ENCODE measurements at regions not wholly inside any gene's neighbourhood (a gene's known extent, or its start where the extent isn't known, plus 50 kb on each side); places are given as distances from the start of the nearest gene placed in this dataset.
"Not testable (repeated sequence)": the region's sequence is repeated elsewhere in the genome, so short reads cannot be mapped to it uniquely, and the experiment has no call there.

- Mint-ChIP-seq H3K9me3 (ENCODE audit: low read depth) (peaks cover 10% of the 10 kb centered on the region), H3K27ac (no peak overlapping the region), H3K27me3 (no peaks in the 10 kb centered on the region), H3K36me3 (peaks cover 4% of the 10 kb centered on the region), H3K4me1 (ENCODE audit: low read depth) (peaks cover 14% of the 10 kb centered on the region), H3K4me3 (no peak overlapping the region)
These were observed 110.7 kb upstream of the SMLR1 start for GRCh38 chr6:130716466-130716865.

DNA sequence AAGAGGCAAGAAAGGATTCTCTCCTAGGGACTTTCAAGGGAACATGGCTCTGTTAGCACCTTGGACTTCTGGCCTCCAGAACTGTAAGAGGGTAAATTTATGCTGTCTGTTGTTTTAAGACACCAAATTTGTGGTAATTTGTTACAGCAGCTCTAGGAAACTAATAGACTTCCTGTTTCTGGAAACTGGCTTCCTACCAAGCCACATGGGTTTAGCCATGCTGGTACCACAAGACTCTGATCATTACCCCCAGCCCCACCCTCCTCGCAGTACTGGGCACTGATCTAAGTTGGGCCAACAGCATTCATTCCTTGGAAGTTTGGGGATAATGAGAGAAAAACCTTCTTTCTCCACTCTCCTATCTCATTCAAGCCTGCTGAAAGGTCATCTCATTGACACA, 109.5 kb upstream of the SMLR1 start:
- no peak overlapping the region for H3K27ac Mint-ChIP-seq
- peaks cover 4% of the 10 kb centered on the region for H3K36me3 Mint-ChIP-seq
- H3K27me3 Mint-ChIP-seq: no peaks in the 10 kb centered on the region
- peaks cover 14% of the 10 kb centered on the region for H3K4me1 Mint-ChIP-seq (ENCODE audit: low read depth)
- no peak overlapping the region for H3K4me3 Mint-ChIP-seq
- H3K9me3 Mint-ChIP-seq (ENCODE audit: low read depth): peaks cover 10% of the 10 kb centered on the region

GRCh38 chr6:130720076-130720715, 107.0 kb upstream of the SMLR1 start:
- Mint-ChIP-seq H3K27me3 (no peaks in the 10 kb centered on the region), H3K27ac (no peak overlapping the region), H3K36me3 (peaks cover 4% of the 10 kb centered on the region), H3K4me1 (ENCODE audit: low read depth) (peaks cover 25% of the 10 kb centered on the region), H3K9me3 (ENCODE audit: low read depth) (peaks cover 10% of the 10 kb centered on the region), H3K4me3 (no peak overlapping the region)

DNA sequence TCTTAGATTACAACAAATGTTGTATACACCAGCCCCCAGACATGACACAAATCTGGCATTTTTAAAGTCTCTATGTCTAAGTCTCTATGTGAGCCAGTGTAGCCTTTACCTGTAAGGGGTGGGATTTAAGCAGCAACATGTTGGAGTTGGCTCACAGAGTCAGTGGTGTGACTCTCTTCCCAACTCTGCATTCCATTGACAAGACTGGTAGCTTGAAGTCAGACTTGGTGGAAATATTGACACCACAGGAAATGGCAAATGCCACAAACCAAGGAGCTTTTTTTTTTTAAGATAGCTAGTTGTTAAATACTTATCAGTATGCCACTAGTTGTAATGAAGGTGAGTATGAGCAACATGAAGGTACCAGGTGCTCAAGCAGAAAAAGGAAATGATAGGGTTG, 103.1 kb upstream of the SMLR1 start:
- H3K9me3 Mint-ChIP-seq (ENCODE audit: low read depth): peaks cover 5% of the 10 kb centered on the region
- H3K4me1 Mint-ChIP-seq (ENCODE audit: low read depth): peaks cover 11% of the 10 kb centered on the region
- H3K27ac Mint-ChIP-seq: no peak overlapping the region
- H3K4me3 Mint-ChIP-seq: no peak overlapping the region
- peaks cover under 1% of the 10 kb centered on the region for H3K36me3 Mint-ChIP-seq
- no peaks in the 10 kb centered on the region for H3K27me3 Mint-ChIP-seq

DNA sequence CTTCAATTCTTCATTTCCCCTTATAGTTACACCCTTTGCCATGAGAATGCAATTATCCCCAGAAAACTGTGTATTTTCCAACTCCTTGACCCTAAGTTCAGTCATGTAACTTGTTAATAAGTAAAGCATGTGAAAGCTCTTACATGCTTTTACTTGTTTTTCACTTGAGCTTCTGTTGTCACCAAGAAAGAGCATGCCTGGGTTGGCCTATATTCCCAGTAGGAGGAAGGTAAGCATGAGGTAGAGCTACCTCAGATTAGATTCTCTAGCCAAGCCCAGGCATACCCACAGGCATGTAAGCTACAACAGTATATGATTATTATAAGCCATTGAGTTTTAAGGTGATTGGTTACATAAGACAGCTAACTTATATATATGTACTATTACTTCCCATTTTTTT, 101.7 kb upstream of the SMLR1 start:
- Mint-ChIP-seq H3K9me3 (ENCODE audit: low read depth) (no peaks in the 10 kb centered on the region), H3K27ac (no peak overlapping the region), H3K4me3 (no peak overlapping the region), H3K36me3 (no peaks in the 10 kb centered on the region), H3K27me3 (no peaks in the 10 kb centered on the region), H3K4me1 (ENCODE audit: low read depth) (peaks cover 11% of the 10 kb centered on the region)

DNA sequence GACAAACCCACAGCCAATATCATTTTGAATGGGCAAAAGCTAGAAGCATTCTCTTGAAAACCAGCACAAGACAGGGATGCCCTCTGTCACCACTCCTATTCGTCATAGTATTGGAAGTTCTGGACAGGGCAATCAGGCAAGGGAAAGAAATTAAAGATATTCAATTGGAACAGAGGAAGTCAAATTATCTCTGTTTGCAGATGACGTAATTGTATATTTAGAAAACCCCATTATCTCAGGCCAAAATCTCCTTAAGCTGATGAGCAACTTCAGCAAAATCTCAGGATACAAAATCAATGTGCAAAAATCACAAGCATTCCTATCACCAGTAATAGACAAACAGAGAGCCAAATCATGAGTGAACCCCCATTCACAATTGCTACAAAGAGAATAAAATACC, 99.1 kb upstream of the SMLR1 start:
- not testable (repeated sequence) for H3K36me3 Mint-ChIP-seq; H3K27ac Mint-ChIP-seq; H3K9me3 Mint-ChIP-seq (ENCODE audit: low read depth); H3K27me3 Mint-ChIP-seq; H3K4me3 Mint-ChIP-seq
- peaks cover 14% of the 10 kb centered on the region for H3K4me1 Mint-ChIP-seq (ENCODE audit: low read depth)

DNA sequence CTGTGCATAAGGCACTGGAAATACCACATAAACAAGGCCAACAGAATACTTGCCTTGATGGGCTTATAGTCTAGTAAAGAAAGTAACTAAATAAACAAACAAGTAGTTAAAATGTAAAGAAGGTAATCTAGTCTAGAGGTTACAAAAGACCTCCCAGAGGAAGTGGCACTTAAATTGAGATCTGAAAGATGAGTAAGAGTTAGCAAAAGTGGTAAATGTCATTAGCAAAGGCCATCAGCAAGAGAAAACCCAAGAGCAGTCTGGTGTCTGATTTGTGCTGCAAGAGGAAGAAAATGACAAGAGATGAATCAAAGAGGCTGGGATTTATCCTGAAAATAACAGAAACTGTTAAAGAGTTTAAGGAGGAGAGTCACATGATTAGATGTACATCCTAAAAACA, 96.6 kb upstream of the SMLR1 start:
- Mint-ChIP-seq H3K36me3 (no peaks in the 10 kb centered on the region), H3K27me3 (no peaks in the 10 kb centered on the region), H3K4me3 (no peak overlapping the region), H3K4me1 (ENCODE audit: low read depth) (peaks cover 3% of the 10 kb centered on the region), H3K9me3 (ENCODE audit: low read depth) (no peaks in the 10 kb centered on the region), H3K27ac (no peak overlapping the region)

DNA sequence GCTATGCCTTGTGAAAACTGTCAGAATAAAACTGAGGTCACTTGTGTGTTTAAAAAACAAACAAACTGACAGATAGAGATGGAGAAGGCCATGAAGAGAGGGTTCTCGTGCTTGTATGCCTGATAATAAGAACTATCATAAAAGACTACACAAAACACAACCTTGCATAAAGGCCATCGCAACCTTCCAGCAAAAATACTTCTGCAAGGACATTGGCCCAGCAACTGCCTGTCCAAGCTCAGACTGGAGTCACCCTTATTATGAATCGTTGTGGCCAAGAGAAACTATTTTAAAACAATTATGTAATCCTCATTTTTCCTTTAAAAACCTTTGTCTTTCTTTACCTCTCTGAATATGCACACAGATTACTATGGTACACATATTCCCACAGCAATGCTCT, 93.0 kb upstream of the SMLR1 start:
- H3K4me3 Mint-ChIP-seq: no peak overlapping the region
- no peak overlapping the region for H3K27ac Mint-ChIP-seq
- no peaks in the 10 kb centered on the region for H3K9me3 Mint-ChIP-seq (ENCODE audit: low read depth)

DNA sequence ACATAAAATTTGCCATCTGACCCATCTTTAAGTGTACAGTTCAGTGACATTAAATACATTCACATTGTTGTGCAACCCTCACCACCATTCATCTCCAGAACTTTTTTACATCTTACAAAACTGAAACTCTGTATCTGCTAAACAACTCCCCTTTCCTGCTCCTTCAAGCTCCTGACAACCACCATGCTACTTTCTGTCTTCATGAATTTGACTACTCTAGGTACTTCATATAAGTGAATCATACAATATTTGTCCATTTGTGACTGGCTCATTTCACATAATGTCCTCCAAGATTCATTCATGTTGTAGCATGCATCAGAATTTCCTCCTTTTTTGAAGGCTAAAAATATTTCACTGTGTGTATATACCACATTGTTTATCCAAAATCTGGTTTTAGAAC, 86.9 kb upstream of the SMLR1 start:
- no peak overlapping the region for H3K4me3 Mint-ChIP-seq
- peaks cover 3% of the 10 kb centered on the region for H3K27me3 Mint-ChIP-seq
- no peaks in the 10 kb centered on the region for H3K36me3 Mint-ChIP-seq
- peaks cover 2% of the 10 kb centered on the region for H3K4me1 Mint-ChIP-seq (ENCODE audit: low read depth)
- no peak overlapping the region for H3K27ac Mint-ChIP-seq
- H3K9me3 Mint-ChIP-seq (ENCODE audit: low read depth): no peaks in the 10 kb centered on the region

More for the DNA sequence above, 93.0 kb upstream of the SMLR1 start:
- Mint-ChIP-seq H3K27me3 (no peaks in the 10 kb centered on the region), H3K36me3 (no peaks in the 10 kb centered on the region), H3K4me1 (ENCODE audit: low read depth) (peaks cover 3% of the 10 kb centered on the region)

GRCh38 chr6:130742131-130742681, 85.0 kb upstream of the SMLR1 start:
- Mint-ChIP-seq H3K4me1 (ENCODE audit: low read depth) (peaks cover 2% of the 10 kb centered on the region), H3K36me3 (no peaks in the 10 kb centered on the region), H3K27ac (no peak overlapping the region), H3K9me3 (ENCODE audit: low read depth) (no peaks in the 10 kb centered on the region), H3K4me3 (no peak overlapping the region), H3K27me3 (peaks cover 3% of the 10 kb centered on the region)

DNA sequence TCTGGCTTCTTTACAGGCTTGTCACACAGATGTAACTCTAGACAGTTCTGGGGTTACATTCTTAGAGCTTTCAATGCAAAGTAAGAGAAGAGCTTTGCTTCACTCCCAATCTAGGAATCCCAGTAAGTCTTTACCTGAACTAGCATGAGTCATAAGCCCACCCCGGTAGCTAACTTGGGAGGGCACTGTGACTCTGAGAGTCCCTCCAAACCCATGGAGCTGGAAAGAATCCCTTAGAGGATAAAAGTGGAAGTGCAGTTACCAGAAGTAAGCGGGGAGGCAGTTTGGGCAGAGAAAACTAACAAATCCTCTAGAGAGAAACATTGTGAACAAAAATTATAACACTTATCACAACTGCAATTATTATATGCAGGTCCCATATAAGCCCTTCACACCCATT, 84.0 kb upstream of the SMLR1 start:
- Mint-ChIP-seq H3K9me3 (ENCODE audit: low read depth) (no peaks in the 10 kb centered on the region), H3K27ac (no peak overlapping the region), H3K4me3 (no peak overlapping the region), H3K4me1 (ENCODE audit: low read depth) (peaks cover 2% of the 10 kb centered on the region), H3K36me3 (no peaks in the 10 kb centered on the region), H3K27me3 (peaks cover 3% of the 10 kb centered on the region)

GRCh38 chr6:130744576-130745366, 82.4 kb upstream of the SMLR1 start:
- no peak overlapping the region for H3K27ac Mint-ChIP-seq
- H3K27me3 Mint-ChIP-seq: peaks cover 3% of the 10 kb centered on the region
- no peaks in the 10 kb centered on the region for H3K9me3 Mint-ChIP-seq (ENCODE audit: low read depth)
- H3K4me3 Mint-ChIP-seq: no peak overlapping the region
- peaks cover 4% of the 10 kb centered on the region for H3K36me3 Mint-ChIP-seq
- H3K4me1 Mint-ChIP-seq (ENCODE audit: low read depth): peaks cover 2% of the 10 kb centered on the region

DNA sequence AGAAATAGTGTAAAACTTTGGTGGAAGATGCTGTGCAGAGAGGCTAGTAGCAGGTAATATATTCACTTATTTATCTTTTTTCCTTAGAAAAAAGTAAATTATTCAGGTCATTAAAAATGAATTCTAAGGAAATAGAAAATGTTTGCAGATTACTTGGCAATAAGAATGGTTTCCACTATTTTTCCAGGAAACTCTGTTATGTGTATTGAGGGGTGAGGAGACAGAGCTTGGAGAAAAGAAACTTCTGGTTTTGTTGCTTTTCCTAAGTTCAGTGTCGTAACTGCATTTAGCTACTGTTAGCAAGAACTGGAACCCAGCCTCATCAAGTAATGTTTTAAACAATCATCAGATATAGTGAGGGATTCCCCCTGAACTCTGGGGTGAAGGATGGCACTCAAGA, 79.2 kb upstream of the SMLR1 start:
- no peaks in the 10 kb centered on the region for H3K9me3 Mint-ChIP-seq (ENCODE audit: low read depth)
- H3K4me3 Mint-ChIP-seq: no peak overlapping the region
- peaks cover 6% of the 10 kb centered on the region for H3K36me3 Mint-ChIP-seq
- no peaks in the 10 kb centered on the region for H3K27me3 Mint-ChIP-seq
- H3K4me1 Mint-ChIP-seq (ENCODE audit: low read depth): peaks cover 2% of the 10 kb centered on the region
- H3K27ac Mint-ChIP-seq: no peak overlapping the region

DNA sequence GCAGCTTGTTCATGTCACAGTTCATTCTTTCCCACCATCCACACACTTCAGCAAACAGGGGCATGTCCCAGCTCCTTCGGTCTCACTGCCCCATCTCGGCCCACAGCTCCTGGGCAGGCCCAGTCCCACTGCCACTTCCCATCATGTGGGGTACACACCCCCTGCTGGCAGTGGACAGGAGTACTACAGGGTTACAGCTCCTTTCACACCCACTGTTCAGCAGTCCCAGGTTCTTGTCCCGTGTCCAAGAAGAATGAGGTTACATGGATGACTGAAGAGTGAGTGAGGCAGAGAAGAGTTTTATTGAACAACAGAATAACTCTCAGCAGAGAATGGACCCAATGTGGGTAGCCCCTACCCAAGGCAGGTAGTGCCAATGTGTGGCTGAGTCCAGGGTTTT, 77.8 kb upstream of the SMLR1 start:
- Mint-ChIP-seq H3K27me3 (no peaks in the 10 kb centered on the region), H3K36me3 (peaks cover 6% of the 10 kb centered on the region), H3K27ac (no peak overlapping the region), H3K4me1 (ENCODE audit: low read depth) (peaks cover 2% of the 10 kb centered on the region), H3K9me3 (ENCODE audit: low read depth) (no peaks in the 10 kb centered on the region), H3K4me3 (no peak overlapping the region)

- Mint-ChIP-seq H3K4me1 (ENCODE audit: low read depth) (no peaks in the 10 kb centered on the region), H3K27ac (no peak overlapping the region), H3K4me3 (no peak overlapping the region), H3K27me3 (no peaks in the 10 kb centered on the region), H3K36me3 (peaks cover 6% of the 10 kb centered on the region), H3K9me3 (ENCODE audit: low read depth) (no peaks in the 10 kb centered on the region)
These were observed 74.9 kb upstream of the SMLR1 start for GRCh38 chr6:130752267-130752666.

Data from activated naive CD8-positive, alpha-beta T cell (primary cell).